Hepatocyte (in vitro differentiated cells): ENCODE measurements at regions not wholly inside any gene's neighbourhood (a gene's known extent, or its start where the extent isn't known, plus 50 kb on each side); places are given as distances from the start of the nearest gene placed in this dataset.
A peak's percentile ranks its signal among the peaks of the same experiment; 100 is the strongest.

Source experiments
- DNase-seq: peaks from one replicate; pipeline ENCODE4 v3.0.0-alpha.2; 2016; ENCODE audit warnings: low spot score
- H2AFZ ChIP-seq: fragments of 200-600 bp; sonication (generic); 2 replicates; pipeline ENCODE4 v1.6.0; 2016; ENCODE audit warnings: antibody characterized with exemption, mild to moderate bottlenecking
- H3K27ac ChIP-seq: fragments of 200-600 bp; sonication (generic); 2 replicates; pipeline ENCODE4 v1.5.1; 2016; ENCODE audit warnings: mild to moderate bottlenecking
- H3K27me3 ChIP-seq: fragments of 200-600 bp; sonication (generic); 2 replicates; pipeline ENCODE4 v1.6.1; 2016
- H3K36me3 ChIP-seq: fragments of 200-600 bp; sonication (generic); replicated peaks from 2 replicates; pipeline ENCODE4 v1.5.1; 2016; ENCODE audit warnings: low read depth; ENCODE audit not compliant: insufficient read depth
- H3K4me1 ChIP-seq: fragments of 200-600 bp; sonication (generic); 2 replicates; pipeline ENCODE4 v1.5.1; 2016; ENCODE audit warnings: mild to moderate bottlenecking, moderate library complexity; ENCODE audit not compliant: insufficient read depth
- H3K4me2 ChIP-seq: fragments of 200-600 bp; sonication (generic); 2 replicates; pipeline ENCODE4 v1.6.0; 2016
- H3K4me3 ChIP-seq: fragments of 200-600 bp; sonication (generic); 2 replicates; pipeline ENCODE4 v1.5.1; 2016; ENCODE audit warnings: mild to moderate bottlenecking
- H3K79me2 ChIP-seq: fragments of 200-600 bp; sonication (generic); 2 replicates; pipeline ENCODE4 v1.6.0; 2017; ENCODE audit warnings: mild to moderate bottlenecking
- H3K9me2 ChIP-seq: fragments of 200-600 bp; sonication (generic); replicated peaks from 2 replicates; pipeline ENCODE4 v1.6.0; 2017; ENCODE audit warnings: mild to moderate bottlenecking; ENCODE audit not compliant: insufficient read depth
- H3K9me3 ChIP-seq: fragments of 200-600 bp; sonication (generic); 2 replicates; pipeline ENCODE4 v1.5.1; 2016; ENCODE audit warnings: low read depth, mild to moderate bottlenecking
- H4K20me1 ChIP-seq: fragments of 200-600 bp; sonication (generic); 2 replicates; pipeline ENCODE4 v1.6.0; 2016; ENCODE audit warnings: mild to moderate bottlenecking; ENCODE audit not compliant: insufficient read depth, poor library complexity, severe bottlenecking
- EZH2 ChIP-seq: fragments of 200-600 bp; sonication (generic); IDR thresholded peaks from 2 replicates; pipeline ENCODE4 v1.6.1; 2016; ENCODE audit warnings: antibody characterized with exemption, mild to moderate bottlenecking, borderline replicate concordance
- EZH2phosphoT487 ChIP-seq: fragments of 200-600 bp; sonication (generic); IDR thresholded peaks from one replicate; pipeline ENCODE4 v1.6.1; 2018; ENCODE audit warnings: antibody characterized with exemption, mild to moderate bottlenecking, low read depth, moderate library complexity; ENCODE audit not compliant: unreplicated experiment, severe bottlenecking
- WGBS: methylation state at CpG from one replicate; pipeline ENCODE4 v1.1.6; 2016; ENCODE audit warnings: low lambda C conversion rate; ENCODE audit errors: missing lambda C conversion rate; 5-methylcytosine and 5-hydroxymethylcytosine counted together
- TF ChIP-seq, protein P1 (sequence below): fragments of 200-600 bp; sonication (generic); IDR thresholded peaks from 2 replicates; pipeline ENCODE4 v1.5.1; 2016; ENCODE audit warnings: antibody characterized with exemption, mild to moderate bottlenecking; ENCODE audit not compliant: poor library complexity

- TF ChIP-seq EZH2 (no peak), EZH2phosphoT487 (no peak)
- TF ChIP-seq, protein P1, sequence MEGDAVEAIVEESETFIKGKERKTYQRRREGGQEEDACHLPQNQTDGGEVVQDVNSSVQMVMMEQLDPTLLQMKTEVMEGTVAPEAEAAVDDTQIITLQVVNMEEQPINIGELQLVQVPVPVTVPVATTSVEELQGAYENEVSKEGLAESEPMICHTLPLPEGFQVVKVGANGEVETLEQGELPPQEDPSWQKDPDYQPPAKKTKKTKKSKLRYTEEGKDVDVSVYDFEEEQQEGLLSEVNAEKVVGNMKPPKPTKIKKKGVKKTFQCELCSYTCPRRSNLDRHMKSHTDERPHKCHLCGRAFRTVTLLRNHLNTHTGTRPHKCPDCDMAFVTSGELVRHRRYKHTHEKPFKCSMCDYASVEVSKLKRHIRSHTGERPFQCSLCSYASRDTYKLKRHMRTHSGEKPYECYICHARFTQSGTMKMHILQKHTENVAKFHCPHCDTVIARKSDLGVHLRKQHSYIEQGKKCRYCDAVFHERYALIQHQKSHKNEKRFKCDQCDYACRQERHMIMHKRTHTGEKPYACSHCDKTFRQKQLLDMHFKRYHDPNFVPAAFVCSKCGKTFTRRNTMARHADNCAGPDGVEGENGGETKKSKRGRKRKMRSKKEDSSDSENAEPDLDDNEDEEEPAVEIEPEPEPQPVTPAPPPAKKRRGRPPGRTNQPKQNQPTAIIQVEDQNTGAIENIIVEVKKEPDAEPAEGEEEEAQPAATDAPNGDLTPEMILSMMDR = no peak
These were observed 295.9 kb upstream of the FERMT1 start for GRCh38 chr20:6418732-6419131.

DNA sequence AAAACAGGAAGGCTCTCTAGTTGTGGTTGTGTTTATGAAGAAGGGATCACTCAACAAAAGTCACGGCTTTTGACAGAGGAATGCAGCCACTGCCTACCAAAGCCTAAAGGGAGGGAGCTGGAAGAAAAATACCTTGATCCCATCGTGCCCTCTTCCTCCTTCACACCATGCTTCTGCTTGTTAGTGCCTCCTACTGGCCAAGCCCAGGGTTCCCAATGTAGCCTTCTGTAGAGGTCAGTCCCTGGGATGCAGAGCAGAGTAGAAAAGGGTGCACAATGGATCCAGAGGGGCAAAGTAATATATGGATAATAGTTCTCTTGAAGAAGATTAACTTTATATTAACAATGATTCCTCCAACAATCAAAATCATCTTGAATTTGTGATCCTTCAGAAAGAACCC, 293.5 kb upstream of the FERMT1 start:
- H3K79me2 ChIP-seq = no peaks in the 10 kb centered on the region
- WGBS = 81% methylated on average over 2 of the region's 2 CpGs
- no peak overlapping the region for H3K4me2 ChIP-seq
- H3K9me3 ChIP-seq = no peaks in the 10 kb centered on the region
- H2AFZ ChIP-seq = no peak overlapping the region
- H3K4me1 ChIP-seq = no peaks in the 10 kb centered on the region
- no peak overlapping the region for H3K4me3 ChIP-seq
- no peaks in the 10 kb centered on the region for H3K9me2 ChIP-seq
- H3K27me3 ChIP-seq = no peaks in the 10 kb centered on the region
- TF ChIP-seq, protein P1 = no peak
- TF ChIP-seq EZH2 (no peak), EZH2phosphoT487 (no peak)
- H3K27ac ChIP-seq = no peak overlapping the region
- no peak for DNase-seq
- H3K36me3 ChIP-seq = no peaks in the 10 kb centered on the region
- no peaks in the 10 kb centered on the region for H4K20me1 ChIP-seq

More at GRCh38 chr20:6418732-6419131, 295.9 kb upstream of the FERMT1 start:
- Histone ChIP-seq H3K4me3 (no peak overlapping the region), H4K20me1 (no peaks in the 10 kb centered on the region), H2AFZ (no peak overlapping the region), H3K27me3 (no peaks in the 10 kb centered on the region), H3K4me1 (no peaks in the 10 kb centered on the region), H3K27ac (no peak overlapping the region), H3K79me2 (no peaks in the 10 kb centered on the region), H3K9me3 (no peaks in the 10 kb centered on the region), H3K9me2 (no peaks in the 10 kb centered on the region), H3K36me3 (no peaks in the 10 kb centered on the region), H3K4me2 (no peak overlapping the region)
- no peak for DNase-seq

DNA sequence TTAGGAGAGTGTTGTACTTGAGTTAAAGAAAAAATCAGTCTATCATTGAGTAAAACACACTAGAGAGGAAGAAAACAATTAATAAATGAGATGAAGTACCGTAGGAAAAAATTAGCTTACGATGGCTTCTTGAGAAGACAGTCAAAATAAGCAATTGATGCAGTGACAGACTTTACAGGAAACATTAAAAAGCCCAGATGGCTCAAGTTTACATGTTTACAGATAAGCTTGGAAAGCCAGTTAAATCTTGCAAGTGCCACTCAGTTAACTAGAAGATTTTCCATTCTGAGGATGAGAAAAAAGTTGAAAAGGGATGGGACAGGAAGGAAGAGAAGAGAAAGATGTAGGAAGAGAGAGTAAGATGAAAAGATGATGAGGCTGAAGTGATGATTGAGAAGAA, 288.8 kb upstream of the FERMT1 start:
- Histone ChIP-seq H3K9me2 (no peaks in the 10 kb centered on the region), H3K36me3 (no peaks in the 10 kb centered on the region), H3K27me3 (no peaks in the 10 kb centered on the region), H4K20me1 (no peaks in the 10 kb centered on the region), H3K9me3 (no peaks in the 10 kb centered on the region), H3K4me3 (no peak overlapping the region), H2AFZ (no peak overlapping the region), H3K4me1 (no peaks in the 10 kb centered on the region), H3K4me2 (no peak overlapping the region), H3K27ac (peak overlapping the region; percentile 40), H3K79me2 (no peaks in the 10 kb centered on the region)
- WGBS = 46% methylated on average over 2 of the region's 2 CpGs
- no peak for DNase-seq
- TF ChIP-seq, protein P1 = no peak
- no peak for TF ChIP-seq EZH2phosphoT487
- no peak for TF ChIP-seq EZH2

GRCh38 chr20:6410721-6411120, 287.9 kb upstream of the FERMT1 start:
- Histone ChIP-seq H3K9me3 (no peaks in the 10 kb centered on the region), H3K36me3 (no peaks in the 10 kb centered on the region), H3K4me1 (no peaks in the 10 kb centered on the region), H3K27me3 (no peaks in the 10 kb centered on the region), H3K4me3 (no peak overlapping the region), H3K9me2 (no peaks in the 10 kb centered on the region), H4K20me1 (no peaks in the 10 kb centered on the region), H3K79me2 (no peaks in the 10 kb centered on the region), H3K4me2 (no peak overlapping the region), H2AFZ (no peak overlapping the region), H3K27ac (peak overlapping the region; percentile 40)
- 42% methylated on average over 2 of the region's 2 CpGs for WGBS
- peak; percentile 15 for DNase-seq
- TF ChIP-seq EZH2 (no peak), EZH2phosphoT487 (no peak)
- TF ChIP-seq, protein P1 = no peak
